GM10248 (cell line): ENCODE measurements at regions not wholly inside any gene's neighbourhood (a gene's known extent, or its start where the extent isn't known, plus 50 kb on each side); places are given as distances from the start of the nearest gene placed in this dataset.

ENCODE experiments used
- CTCF ChIA-PET: fragments of 300-600 bp; sonication (Branson Sonifier 250); formaldehyde crosslinking; extraction: SDS; loops from one replicate; lab custom pipeline; 2021; ENCODE audit warnings: antibody characterized with exemption; lab: Yijun Ruan, JAX
- POLR2A ChIA-PET: fragments of 350-650 bp; sonication (Branson Sonifier 250); formaldehyde crosslinking; extraction: SDS; loops from one replicate; lab custom pipeline; 2020; ENCODE audit warnings: antibody characterized with exemption; lab: Yijun Ruan, JAX
- DNase-seq: peaks from one replicate; pipeline ENCODE4 v3.0.0; 2012; ENCODE audit errors: extremely low spot score
- TF ChIP-seq, protein P1 (sequence below): IDR thresholded peaks from 2 replicates; pipeline ENCODE4 v1.5.1; 2012; ENCODE audit warnings: mild to moderate bottlenecking, low read depth; ENCODE audit errors: extremely low read depth, missing control alignments, control extremely low read depth

DNA sequence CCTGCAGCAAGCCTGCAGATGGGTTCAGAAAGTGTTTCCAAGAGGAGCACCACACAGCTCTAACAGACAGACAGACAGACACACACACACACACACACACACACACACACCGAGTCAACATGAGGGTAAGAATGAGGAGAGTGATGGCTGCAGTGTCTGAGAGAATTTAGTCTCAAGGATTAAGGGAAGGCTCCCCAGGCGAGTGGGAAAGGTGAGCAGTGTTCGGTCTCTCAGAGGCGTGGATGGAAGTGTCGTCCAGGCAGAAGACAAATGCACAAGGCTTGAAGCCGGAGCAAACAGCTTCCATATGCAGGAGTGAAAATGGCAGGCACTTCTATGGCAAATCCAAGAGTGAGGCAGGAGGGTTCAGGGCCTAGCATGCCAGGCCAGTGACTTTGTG, 770.1 kb downstream of the KCNJ18 start:
- TF ChIP-seq, protein P1, sequence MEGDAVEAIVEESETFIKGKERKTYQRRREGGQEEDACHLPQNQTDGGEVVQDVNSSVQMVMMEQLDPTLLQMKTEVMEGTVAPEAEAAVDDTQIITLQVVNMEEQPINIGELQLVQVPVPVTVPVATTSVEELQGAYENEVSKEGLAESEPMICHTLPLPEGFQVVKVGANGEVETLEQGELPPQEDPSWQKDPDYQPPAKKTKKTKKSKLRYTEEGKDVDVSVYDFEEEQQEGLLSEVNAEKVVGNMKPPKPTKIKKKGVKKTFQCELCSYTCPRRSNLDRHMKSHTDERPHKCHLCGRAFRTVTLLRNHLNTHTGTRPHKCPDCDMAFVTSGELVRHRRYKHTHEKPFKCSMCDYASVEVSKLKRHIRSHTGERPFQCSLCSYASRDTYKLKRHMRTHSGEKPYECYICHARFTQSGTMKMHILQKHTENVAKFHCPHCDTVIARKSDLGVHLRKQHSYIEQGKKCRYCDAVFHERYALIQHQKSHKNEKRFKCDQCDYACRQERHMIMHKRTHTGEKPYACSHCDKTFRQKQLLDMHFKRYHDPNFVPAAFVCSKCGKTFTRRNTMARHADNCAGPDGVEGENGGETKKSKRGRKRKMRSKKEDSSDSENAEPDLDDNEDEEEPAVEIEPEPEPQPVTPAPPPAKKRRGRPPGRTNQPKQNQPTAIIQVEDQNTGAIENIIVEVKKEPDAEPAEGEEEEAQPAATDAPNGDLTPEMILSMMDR: no peak
- CTCF ChIA-PET: no interaction called here
- POLR2A ChIA-PET: no interaction called here
- DNase-seq: no peak

DNA sequence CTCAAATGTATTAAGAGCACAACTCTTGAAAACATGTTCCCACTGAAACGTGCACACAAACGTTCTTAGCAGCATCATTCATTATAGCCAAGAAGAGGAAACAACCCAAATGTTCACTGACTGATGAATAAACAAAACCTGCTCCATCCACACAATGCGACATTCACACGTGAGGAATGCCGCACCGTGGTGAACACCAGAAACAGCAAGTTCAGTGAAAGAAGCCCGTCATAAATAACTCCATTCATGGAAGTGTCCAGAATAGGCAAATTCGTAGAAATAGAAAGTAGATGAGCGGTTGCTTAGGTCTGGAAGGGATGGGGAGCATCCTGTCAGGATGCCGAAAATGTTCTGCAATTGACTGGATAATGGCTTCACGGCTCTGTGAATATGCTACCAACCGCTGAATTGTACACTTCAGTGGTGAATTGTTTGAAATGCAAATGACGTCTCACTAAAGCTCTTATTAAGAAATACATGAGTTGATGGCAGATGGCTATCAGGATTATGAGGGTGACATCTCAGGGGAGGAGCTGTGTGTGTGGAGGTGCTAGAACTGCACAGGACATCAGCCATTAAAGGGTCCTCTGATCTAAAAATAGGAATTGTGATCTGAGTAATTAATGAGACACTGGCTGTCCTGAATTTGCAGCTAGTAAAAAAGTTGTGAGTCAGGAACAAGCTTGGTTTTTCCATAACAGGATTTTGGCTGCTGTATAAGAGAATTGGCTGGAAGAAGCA, 771.0 kb downstream of the KCNJ18 start:
- DNase-seq: no peak
- TF ChIP-seq, protein P1: no peak
- ChIA-PET CTCF (no interaction called here), POLR2A (no interaction called here)

DNA sequence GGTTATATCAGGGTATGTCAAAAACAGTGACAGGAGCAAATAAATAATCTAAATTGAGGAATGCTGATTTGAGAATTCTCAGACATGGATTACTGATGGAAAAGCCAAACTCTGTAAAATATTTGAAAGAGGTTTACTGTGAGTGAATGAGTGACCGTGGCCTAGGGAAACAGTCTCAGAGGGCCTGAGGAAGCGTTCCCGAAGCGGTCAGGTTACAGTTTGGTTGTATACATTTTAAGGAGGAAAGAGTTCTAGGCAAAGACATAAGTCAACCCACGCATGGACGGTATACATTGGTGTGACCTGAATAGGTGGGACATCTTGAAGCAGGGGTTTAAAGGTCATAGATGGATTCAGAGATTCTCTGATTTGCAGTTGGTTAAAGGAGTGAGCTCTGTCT, 771.7 kb downstream of the KCNJ18 start:
- TF ChIP-seq, protein P1: no peak
- POLR2A ChIA-PET: no interaction called here
- CTCF ChIA-PET: no interaction called here
- no peak for DNase-seq

DNA sequence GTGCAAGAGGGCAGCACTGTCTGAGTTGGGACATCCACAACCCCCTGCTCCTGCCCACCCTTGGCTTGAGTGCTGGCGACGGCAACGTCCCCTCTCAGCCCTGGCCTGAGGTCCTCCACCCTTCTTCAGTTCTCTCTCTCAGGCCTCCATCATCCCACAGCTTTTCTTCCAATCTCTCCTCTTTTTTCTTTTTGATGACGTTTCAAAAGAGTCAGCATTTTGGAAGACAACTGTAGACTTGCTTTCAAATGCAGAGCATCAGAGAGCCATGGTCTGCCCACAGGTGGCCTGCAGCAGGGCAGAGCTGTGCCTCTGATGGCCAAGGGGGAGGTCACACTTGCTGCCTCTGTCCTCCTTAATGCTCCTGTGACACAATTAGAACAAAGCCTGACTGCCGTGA, 775.4 kb downstream of the KCNJ18 start:
- no peak for DNase-seq
- CTCF ChIA-PET: no interaction called here
- TF ChIP-seq, protein P1: no peak
- POLR2A ChIA-PET: no interaction called here

DNA sequence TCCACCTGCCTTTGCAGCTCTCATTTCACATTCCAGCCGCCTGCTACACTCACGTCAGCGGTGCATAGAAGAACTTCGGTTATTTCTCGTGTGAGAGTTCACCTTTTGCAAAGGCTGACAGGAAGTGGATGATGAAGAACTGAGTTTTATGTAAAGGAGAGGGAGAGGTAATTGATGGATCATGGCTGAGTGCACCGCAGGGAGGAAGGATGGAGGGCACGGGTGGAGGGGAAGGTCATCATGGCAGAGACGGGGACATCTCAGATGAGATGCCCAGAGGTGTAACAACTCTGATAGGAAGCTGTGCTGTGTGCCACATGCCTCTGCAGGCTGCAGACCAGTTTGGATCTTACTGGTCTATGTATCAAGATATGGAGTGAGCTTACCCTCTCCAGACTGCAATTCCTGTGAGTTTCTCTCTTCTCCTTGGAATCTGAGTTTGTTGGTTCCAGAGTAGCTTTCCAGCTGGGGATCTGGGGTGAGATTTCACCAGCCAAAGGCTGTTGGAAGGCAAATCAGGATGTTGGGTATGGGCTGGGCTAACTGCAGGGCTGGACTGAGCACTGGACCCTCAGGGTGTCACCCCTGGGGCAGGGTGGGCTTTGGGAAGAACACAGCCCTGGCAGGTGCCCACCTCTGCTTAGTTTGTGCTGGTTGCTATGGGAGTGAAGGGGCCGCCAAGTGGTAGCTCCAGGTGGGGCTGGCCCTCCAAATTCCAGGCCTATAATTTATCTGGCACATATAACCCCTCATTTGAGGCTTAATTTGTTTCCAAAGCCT, 777.0 kb downstream of the KCNJ18 start:
- DNase-seq: no peak
- ChIA-PET CTCF (no interaction called here), POLR2A (no interaction called here)
- TF ChIP-seq, protein P1: no peak

DNA sequence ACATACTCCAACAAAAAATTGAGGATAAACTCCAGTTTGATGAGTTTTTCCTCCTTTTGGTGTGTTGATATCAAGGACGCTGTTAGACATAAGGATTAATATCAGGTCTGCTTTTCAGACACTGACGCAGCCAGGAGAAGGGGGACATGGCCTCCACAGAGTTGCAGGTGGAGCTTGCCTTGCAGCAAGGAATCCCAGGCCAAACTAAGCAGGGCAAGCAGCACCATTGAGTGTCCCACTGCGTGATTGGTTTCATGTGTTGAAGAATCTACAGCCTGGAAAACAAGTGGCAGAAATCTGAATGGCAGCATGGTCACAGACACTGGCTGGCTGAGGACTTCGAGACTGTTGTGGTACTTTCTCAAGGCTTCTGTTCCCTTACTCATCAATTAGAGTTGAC, 777.6 kb downstream of the KCNJ18 start:
- TF ChIP-seq, protein P1: no peak
- ChIA-PET CTCF (no interaction called here), POLR2A (no interaction called here)
- DNase-seq: no peak
